Body of pancreas (tissue), 4 donors: ENCODE measurements at regions not wholly inside any gene's neighbourhood (a gene's known extent, or its start where the extent isn't known, plus 50 kb on each side); places are given as distances from the start of the nearest gene placed in this dataset.
A peak's percentile ranks its signal among the peaks of the same experiment; 100 is the strongest.

Experiments
- ATAC-seq: fragments of 150-250 bp; one replicate; pipeline ENCODE4 v1.9.1; 2016
- DNase-seq, 4 donors: peaks; one replicate each; pipeline ENCODE4 v3.0.0-alpha.2; 2019
- H3K27ac ChIP-seq, 4 donors: fragments of 200-600 bp; sonication (generic); 1 replicate in 3 of 4; 2 replicates in 1 of 4; pipeline versions ENCODE4 v1.5.1 to v1.6.1; 2016 to 2019; ENCODE audit warnings: mild to moderate bottlenecking in 1 of 4, mixed read lengths in 1 of 4, moderate library complexity in 1 of 4
- H3K27me3 ChIP-seq, 2 donors: fragments of 200-600 bp; sonication (generic); one replicate each; pipeline ENCODE4 v1.6.0; 2016; ENCODE audit warnings: mild to moderate bottlenecking in 1 of 2
- H3K36me3 ChIP-seq, 2 donors: fragments of 200-600 bp; sonication (generic); replicated peaks in 1 of 2; 2 replicates each; pipeline ENCODE4 v1.5.1; 2016; ENCODE audit warnings: low read depth in 2 of 2; ENCODE audit not compliant: insufficient read depth in 1 of 2
- H3K4me1 ChIP-seq: fragments of 200-600 bp; sonication (generic); one replicate; pipeline ENCODE4 v1.6.0; 2016
- H3K4me3 ChIP-seq, 2 donors: fragments of 200-600 bp; sonication (generic); 1 replicate in 1 of 2; 2 replicates in 1 of 2; pipeline ENCODE4 v1.5.1; 2016 to 2019
- H3K9me3 ChIP-seq, 3 donors: fragments of 200-600 bp; sonication (generic); 1 replicate in 2 of 3; 2 replicates in 1 of 3; pipeline ENCODE4 v1.5.1; 2016
- POLR2A ChIP-seq, 3 donors: fragments of 450-650 bp; IDR thresholded peaks; one replicate each; pipeline ENCODE4 v1.6.1; 2016; ENCODE audit warnings: antibody characterized with exemption in 3 of 3, mild to moderate bottlenecking in 2 of 3
- WGBS, 2 donors: methylation state at CpG; one replicate each; pipeline ENCODE4 v1.1.5; 2017; 5-methylcytosine and 5-hydroxymethylcytosine counted together
- intact Hi-C: fragments of 100-400 bp; cut with DNase I; formaldehyde crosslinking; loops from one replicate; pipeline ENCODE4 v1.15.1; 2023
- TF ChIP-seq, protein P1 (sequence below), 7 experiments: fragments of 450-650 bp in 4 of 7; fragments of 200-600 bp in 3 of 7; sonication (generic) in 3 of 7; IDR thresholded peaks; one replicate each; pipeline ENCODE4 v1.5.1; 2016 to 2019; ENCODE audit warnings: antibody characterized with exemption in 7 of 7

DNA sequence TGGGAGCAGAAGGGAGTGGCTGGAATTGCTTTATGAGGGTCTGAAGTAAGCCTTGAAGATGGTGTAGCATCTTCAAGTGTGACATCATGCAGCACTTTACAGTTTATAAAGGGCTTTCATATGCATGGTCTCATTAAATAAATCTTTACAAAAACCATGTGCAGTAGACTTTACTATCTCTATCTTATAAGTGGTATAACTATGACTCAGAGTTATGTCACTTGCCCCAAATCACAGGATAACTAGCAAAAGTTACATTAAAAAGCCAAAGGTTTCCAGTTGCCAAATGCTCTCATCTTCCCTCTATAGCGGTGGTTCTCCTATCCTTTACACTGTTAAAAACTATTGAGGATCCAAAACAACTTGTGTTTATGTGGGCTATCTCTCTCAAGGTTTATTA lies 687.7 kb upstream of the MARCKS start:
- no peak overlapping the region for H3K4me3 ChIP-seq
- H3K27ac ChIP-seq = no peak overlapping the region
- no peaks in the 10 kb centered on the region for H3K27me3 ChIP-seq
- no peak for TF ChIP-seq POLR2A (IDR thresholded peaks at IDR 0.05)
- TF ChIP-seq, protein P1, sequence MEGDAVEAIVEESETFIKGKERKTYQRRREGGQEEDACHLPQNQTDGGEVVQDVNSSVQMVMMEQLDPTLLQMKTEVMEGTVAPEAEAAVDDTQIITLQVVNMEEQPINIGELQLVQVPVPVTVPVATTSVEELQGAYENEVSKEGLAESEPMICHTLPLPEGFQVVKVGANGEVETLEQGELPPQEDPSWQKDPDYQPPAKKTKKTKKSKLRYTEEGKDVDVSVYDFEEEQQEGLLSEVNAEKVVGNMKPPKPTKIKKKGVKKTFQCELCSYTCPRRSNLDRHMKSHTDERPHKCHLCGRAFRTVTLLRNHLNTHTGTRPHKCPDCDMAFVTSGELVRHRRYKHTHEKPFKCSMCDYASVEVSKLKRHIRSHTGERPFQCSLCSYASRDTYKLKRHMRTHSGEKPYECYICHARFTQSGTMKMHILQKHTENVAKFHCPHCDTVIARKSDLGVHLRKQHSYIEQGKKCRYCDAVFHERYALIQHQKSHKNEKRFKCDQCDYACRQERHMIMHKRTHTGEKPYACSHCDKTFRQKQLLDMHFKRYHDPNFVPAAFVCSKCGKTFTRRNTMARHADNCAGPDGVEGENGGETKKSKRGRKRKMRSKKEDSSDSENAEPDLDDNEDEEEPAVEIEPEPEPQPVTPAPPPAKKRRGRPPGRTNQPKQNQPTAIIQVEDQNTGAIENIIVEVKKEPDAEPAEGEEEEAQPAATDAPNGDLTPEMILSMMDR (IDR thresholded peaks at IDR 0.05) = no peak
- intact Hi-C loops = no loop called here
- no peak for DNase-seq
- H3K9me3 ChIP-seq = no peaks in the 10 kb centered on the region
- H3K4me1 ChIP-seq = peaks cover 23% of the 10 kb centered on the region
- 86 to 100% methylated on average over 1 of the region's 1 CpG for WGBS, 2 donors
- no peaks in the 10 kb centered on the region for H3K36me3 ChIP-seq
- no peak for ATAC-seq

DNA sequence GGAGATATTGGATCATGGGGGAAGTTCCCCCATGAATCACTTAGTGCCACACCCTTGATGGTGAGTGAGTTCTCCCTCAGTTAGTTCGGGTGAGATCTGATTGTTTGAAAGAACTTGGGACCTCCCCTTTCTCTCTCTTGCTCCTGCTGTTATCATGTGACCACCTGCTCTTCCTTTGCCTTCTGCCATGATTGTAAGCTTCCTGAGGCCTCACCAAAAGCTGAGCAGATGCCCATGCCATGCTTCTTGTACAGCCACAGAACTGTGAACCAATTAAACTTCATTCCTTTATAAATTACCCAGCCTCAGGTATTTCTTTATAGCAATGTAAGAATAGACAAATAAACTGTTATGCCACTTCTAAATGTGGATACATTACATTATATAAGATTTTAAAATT lies 686.7 kb upstream of the MARCKS start:
- 100% methylated on average over 1 of the region's 1 CpG for WGBS, 2 donors
- H3K27me3 ChIP-seq = no peaks in the 10 kb centered on the region
- H3K27ac ChIP-seq = no peak overlapping the region
- no peaks in the 10 kb centered on the region for H3K9me3 ChIP-seq
- DNase-seq (no peak), ATAC-seq (no peak)
- H3K4me3 ChIP-seq = no peak overlapping the region
- peaks cover 23% of the 10 kb centered on the region for H3K4me1 ChIP-seq
- intact Hi-C loops = no loop called here
- TF ChIP-seq, protein P1 (IDR thresholded peaks at IDR 0.05) = no peak
- TF ChIP-seq POLR2A (IDR thresholded peaks at IDR 0.05) = no peak
- H3K36me3 ChIP-seq = no peaks in the 10 kb centered on the region

DNA sequence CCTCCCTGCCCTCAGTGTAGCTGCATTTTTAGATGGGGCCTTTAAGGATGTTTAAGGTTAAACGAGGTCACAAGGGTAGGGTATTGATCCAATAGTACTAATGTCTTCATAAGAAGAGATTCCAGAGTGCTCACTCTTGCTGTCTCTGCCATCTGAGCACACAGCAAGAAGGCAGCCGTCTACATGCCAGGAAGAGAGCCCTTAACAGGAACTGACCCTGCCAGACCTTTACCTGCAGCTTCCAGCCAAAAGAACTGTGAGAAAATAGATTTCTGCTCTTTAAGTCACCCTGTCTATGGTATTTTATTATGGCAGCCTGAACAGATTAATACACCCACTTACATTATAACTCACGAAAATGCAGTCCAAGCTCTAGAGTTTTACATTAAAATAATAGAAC lies 685.3 kb upstream of the MARCKS start:
- H3K36me3 ChIP-seq = no peaks in the 10 kb centered on the region
- ATAC-seq (peak; percentile 23), DNase-seq (no peak)
- no peak overlapping the region for H3K4me3 ChIP-seq
- no peaks in the 10 kb centered on the region for H3K27me3 ChIP-seq
- peak overlapping the region in 2 of 4 donors; percentile 1 to 54 for H3K27ac ChIP-seq
- no peaks in the 10 kb centered on the region for H3K9me3 ChIP-seq
- 39 to 42% methylated on average over 3 of the region's 3 CpGs for WGBS, 2 donors
- TF ChIP-seq POLR2A (IDR thresholded peaks at IDR 0.05) = no peak
- TF ChIP-seq, protein P1 (IDR thresholded peaks at IDR 0.05) = no peak
- intact Hi-C loops = no loop called here
- peaks cover 23% of the 10 kb centered on the region for H3K4me1 ChIP-seq

DNA sequence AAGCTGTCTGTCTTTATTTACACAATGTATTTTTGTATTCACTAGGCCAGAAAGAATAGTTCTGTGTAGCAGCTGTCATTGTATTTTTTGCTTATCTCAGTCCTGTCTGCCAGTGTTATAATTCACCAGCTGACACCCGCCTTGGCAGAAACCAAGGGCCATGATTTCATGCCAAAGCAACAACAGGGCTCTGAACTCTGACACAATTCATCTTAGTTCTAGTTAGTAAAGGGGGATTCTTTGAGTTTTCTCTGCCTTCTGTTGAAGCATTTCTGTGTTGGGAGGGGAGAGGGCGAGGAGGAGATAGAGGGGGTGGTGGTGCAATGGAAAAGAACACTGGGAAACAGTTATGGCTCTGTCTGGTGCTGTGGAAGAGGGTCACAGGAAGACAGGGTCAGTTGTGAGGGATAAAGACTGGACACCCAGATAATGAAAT lies 684.6 kb upstream of the MARCKS start:
- TF ChIP-seq POLR2A (IDR thresholded peaks at IDR 0.05) = no peak
- TF ChIP-seq, protein P1 (IDR thresholded peaks at IDR 0.05) = no peak
- Histone ChIP-seq H3K27ac (peak overlapping the region in 3 of 4 donors; percentile 9 to 54 (median 37)), H3K4me3 (no peak overlapping the region), H3K9me3 (no peaks in the 10 kb centered on the region), H3K4me1 (peaks cover 23% of the 10 kb centered on the region), H3K27me3 (no peaks in the 10 kb centered on the region), H3K36me3 (no peaks in the 10 kb centered on the region)
- 11 to 37% methylated on average over 2 of the region's 2 CpGs for WGBS, 2 donors
- ATAC-seq = peak; percentile 93
- DNase-seq = peak; percentile 63 to 80 (median 69)
- intact Hi-C loops = no loop called here

DNA sequence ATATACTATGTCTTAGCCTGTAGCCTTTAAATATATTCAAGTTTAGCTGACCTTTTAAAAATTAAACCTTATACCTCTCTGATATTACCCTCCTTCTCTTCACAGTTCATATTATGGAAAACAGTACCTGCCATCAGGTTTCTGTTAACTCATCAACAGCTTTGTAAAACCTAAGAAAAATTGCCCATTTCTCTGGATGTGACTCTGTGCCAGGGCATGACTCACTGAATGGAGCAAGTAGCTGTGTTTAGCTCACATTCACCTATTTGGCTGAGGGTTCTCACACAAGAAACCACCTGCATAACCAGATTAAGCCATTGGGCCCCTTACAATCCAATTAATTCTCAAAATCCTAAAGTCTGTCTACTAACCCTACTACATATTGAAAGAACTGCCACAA lies 678.8 kb upstream of the MARCKS start:
- H3K36me3 ChIP-seq = no peaks in the 10 kb centered on the region
- H3K4me3 ChIP-seq = no peak overlapping the region
- no peaks in the 10 kb centered on the region for H3K4me1 ChIP-seq
- TF ChIP-seq POLR2A (IDR thresholded peaks at IDR 0.05) = no peak
- TF ChIP-seq, protein P1 (IDR thresholded peaks at IDR 0.05) = no peak
- ATAC-seq (no peak), DNase-seq (no peak)
- intact Hi-C loops = no loop called here
- H3K27ac ChIP-seq = no peak overlapping the region
- H3K27me3 ChIP-seq = no peaks in the 10 kb centered on the region
- H3K9me3 ChIP-seq = no peaks in the 10 kb centered on the region
